ENCODE measurements at regions not wholly inside any gene's neighbourhood (a gene's known extent, or its start where the extent isn't known, plus 50 kb on each side); places are given as distances from the start of the nearest gene placed in this dataset.

DNA sequence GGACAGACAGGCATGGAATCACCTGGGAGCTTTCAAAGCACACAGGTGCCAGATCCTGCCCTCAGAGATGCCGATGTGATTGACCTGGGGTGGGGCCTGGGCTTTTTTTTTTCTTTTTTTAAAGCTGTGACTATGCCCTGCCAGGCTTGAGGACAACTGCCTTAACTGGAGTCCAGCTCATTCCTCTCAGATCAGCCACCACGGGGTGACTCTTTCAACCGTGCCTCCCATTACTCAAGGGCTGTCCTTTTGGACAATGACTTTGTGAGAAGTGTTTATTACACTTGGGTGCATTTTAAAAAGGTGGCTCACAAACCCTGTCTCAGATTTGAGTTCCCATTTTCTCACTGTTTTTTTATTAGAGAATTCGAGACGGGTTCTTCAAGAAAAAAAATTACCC lies 57.1 kb upstream of the RALY start:
- TF ChIP-seq, protein P1, sequence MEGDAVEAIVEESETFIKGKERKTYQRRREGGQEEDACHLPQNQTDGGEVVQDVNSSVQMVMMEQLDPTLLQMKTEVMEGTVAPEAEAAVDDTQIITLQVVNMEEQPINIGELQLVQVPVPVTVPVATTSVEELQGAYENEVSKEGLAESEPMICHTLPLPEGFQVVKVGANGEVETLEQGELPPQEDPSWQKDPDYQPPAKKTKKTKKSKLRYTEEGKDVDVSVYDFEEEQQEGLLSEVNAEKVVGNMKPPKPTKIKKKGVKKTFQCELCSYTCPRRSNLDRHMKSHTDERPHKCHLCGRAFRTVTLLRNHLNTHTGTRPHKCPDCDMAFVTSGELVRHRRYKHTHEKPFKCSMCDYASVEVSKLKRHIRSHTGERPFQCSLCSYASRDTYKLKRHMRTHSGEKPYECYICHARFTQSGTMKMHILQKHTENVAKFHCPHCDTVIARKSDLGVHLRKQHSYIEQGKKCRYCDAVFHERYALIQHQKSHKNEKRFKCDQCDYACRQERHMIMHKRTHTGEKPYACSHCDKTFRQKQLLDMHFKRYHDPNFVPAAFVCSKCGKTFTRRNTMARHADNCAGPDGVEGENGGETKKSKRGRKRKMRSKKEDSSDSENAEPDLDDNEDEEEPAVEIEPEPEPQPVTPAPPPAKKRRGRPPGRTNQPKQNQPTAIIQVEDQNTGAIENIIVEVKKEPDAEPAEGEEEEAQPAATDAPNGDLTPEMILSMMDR (conservative IDR thresholded peaks at IDR 0.05; ENCODE audit: low read length), result no peak
- TF ChIP-seq EZH2phosphoT487 (IDR thresholded peaks at IDR 0.05; ENCODE audit: borderline replicate concordance, low read depth, low read length), result no peak

Measured in OCI-LY7 (cell line).